ENCODE measurements at regions not wholly inside any gene's neighbourhood (a gene's known extent, or its start where the extent isn't known, plus 50 kb on each side); places are given as distances from the start of the nearest gene placed in this dataset.

DNA sequence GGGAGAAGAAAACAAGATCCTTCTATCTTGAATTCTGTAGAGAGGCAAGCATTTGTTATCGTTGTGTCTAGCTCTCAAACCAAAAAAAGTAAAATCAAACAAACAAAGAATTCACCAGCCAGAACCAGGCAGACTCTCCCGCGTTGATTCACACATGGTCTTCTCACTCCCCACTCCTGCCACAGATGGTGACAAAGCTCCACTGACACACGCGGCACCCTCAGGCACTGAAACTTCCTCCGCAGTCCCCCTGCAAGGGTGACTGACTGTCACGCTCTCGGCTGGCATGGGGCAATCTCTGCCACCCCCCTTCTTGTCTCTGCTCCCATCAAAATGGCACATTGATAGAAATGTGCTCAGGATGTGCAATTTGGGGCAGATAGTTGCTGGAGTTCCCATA lies 304.9 kb downstream of the DHX15 start:
- no peak for FAIRE-seq

DNA sequence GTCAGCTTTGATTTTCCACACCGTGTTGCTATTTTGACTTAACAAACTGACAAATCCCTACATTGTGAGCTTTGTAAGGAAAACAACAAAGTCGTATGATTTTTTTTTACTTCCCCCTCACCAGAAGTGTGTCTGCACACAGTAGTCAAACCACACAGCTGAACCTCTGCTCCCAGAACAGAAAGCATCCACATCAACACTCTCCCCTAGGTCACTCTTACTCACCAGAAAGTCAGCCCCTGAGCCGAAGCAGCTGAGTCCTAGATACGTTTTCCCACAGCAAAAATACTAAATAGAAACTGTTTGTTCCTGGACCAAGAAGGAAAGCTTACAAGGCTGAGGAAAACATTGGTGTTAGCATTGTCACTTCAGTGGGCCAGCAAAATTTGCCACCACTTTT lies 305.7 kb downstream of the DHX15 start:
- no peak for FAIRE-seq

DNA sequence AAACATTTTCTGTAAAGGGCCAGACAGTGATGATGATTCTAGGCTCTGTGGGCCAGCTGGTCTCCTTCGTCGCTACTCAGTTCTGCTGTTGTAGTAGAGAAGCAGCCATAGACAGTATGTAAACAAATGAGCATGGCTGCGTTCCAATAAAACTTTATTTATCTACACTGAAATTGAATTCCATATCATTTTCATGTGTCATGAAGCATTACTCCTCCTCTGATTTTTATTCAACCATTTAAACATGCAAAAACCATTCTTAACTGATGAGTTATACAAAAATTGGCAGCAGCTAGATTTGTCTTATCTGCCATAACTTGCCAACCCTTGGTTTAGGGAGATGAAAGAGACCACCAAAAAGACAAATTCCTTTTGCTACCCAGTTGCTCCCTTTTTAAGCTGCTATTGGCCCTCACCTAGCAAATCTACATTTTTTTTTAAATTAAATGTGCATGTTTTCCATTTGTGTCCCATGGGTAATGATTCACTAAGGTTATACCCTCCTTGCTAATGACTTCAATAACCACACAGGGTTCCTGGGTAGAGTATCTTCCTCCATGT lies 309.9 kb downstream of the DHX15 start:
- no peak for FAIRE-seq

GRCh38 chr4:24273136-24273535 lies 311.2 kb downstream of the DHX15 start:
- FAIRE-seq: no peak

- no peak for FAIRE-seq
Observed at GRCh38 chr4:24266951-24267722, 317.2 kb downstream of the DHX15 start.

DNA sequence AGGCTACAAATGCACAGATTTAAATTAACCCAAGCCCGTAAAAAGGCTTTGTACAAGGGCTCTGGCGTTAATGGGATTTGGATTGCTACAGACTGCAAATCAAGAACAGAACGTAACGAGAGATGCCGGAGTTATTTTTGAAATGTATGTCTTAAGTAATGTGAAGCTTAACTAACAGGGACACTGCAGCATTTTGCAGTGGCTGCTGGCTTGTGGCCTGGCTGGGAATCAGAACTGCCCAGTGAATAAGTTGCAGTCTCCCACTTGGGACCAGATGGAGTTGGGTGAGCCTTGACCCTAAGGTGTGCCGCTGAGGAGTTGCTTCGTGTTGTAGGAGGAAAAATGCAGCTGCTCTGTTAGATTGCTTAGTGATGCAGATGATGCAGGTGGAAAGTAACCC lies 318.4 kb downstream of the DHX15 start:
- no peak for FAIRE-seq

DNA sequence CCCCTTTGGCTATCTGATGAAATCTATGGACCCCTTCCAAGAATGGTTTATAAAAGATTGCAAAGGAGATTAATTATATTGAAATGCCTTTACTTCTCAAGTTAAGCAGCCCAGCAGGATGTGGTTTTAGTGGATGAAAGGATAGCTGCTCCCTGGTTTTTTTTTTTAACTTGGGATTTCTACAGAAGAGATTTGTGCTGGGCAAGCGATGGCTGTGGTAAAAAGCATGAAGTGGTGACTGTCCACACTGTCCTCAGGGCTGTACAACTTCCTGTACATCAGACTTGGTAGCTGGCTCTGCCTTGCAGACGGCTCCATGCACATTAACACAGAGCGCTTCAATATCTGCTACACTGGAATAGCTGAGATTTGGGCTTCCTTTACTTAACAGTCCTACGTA lies 321.7 kb downstream of the DHX15 start:
- no peak for FAIRE-seq

- no peak for FAIRE-seq
Observed at GRCh38 chr4:24262084-24262483, 322.3 kb downstream of the DHX15 start.

DNA sequence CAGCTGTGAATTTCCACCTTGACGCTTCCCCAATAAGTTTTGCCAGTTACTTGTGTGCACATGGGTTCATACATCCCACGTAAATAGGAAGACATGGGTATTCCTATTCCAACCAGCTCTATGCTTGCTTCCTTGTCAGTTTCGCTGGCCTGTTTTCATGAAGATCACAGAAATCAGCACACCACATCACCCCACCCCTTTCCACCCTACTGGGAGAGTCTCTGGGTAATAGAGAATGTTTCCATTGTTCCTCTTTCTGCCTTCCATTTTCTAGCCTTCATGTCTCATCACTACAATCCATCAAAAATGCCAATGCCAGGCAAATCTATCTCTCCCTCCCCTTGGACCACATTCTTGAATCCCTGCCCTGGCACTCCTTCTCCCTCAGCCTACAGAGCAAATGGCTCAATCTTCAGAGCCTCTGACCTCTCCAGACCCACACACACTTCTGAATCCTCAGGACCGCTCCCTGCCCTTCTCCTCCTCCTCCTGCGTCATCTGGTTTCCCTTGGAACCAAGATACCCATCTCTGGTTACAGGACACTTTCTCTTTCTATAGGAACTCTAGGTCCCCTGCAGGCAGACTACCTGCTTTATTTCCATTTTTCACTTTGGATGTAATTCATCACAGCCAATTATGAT lies 323.3 kb downstream of the DHX15 start:
- no peak for FAIRE-seq

DNA sequence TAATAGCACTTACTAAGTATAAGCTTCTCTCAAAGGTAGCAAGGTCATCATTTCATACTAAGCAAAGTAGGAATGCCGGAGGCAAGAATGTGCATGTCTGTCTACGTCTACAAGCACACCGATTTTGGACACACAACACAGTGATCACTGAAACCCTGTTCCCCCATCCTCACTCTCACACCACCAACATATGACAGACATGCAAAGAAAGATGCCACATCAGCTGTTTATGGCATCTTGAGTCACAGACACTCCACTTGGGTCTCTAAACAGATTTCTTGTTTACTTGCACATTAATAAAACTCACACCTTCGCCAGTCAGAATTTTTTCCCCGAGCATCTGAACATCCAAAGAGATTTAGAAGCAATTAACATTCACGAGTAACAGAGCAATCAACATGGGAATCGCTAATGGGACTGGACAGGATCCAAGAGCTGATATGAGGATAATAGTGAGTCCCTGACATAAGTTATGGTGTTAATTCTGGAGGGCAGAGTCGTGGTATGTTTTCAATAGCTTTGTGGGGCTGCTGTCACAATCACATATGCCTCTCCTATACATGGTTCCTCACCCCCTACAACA lies 324.1 kb downstream of the DHX15 start:
- no peak for FAIRE-seq

- no peak for FAIRE-seq
Observed at GRCh38 chr4:24256547-24256946, 327.8 kb downstream of the DHX15 start.

DNA sequence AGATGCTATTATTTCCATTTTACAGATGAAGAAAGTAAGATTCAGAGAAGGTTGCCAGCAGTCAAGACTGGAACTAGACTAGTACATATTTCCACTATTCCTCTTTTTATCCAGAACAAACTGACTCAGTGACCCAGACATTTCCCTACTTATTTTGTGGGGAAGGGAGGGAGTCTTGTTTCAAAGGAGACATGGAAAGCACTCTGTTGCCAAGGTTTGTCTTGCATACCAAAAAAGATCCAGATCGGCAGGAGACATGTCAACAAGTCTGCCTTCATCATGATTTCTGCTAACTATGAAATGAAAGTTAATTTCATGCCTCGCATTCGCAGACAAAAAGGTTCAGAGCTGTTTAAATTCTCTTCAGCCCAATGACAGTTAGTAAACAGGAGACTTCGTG lies 328.3 kb downstream of the DHX15 start:
- no peak for FAIRE-seq

DNA sequence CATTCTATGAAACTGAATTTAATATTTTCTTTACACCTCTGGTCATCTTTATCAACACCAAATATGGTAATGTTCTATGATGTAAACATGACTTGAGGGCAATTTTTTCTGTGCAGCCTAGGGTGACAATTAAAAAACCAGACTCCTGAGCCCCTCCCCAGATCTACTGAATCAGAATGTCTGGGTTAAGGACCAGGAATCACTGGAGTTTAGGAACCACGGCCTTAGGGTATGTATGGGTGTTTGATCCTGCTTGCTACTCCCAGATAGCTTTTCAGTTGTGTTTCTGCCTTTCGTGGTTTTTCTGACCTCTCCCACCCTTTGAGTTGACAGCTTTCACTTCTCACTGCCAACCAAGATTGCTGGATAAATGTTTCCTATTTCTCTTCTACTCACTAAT lies 332.2 kb downstream of the DHX15 start:
- no peak for FAIRE-seq

GRCh38 chr4:24251589-24251988 lies 332.8 kb downstream of the DHX15 start:
- no peak for FAIRE-seq

GRCh38 chr4:24249972-24250371 lies 334.4 kb downstream of the DHX15 start:
- no peak for FAIRE-seq

DNA sequence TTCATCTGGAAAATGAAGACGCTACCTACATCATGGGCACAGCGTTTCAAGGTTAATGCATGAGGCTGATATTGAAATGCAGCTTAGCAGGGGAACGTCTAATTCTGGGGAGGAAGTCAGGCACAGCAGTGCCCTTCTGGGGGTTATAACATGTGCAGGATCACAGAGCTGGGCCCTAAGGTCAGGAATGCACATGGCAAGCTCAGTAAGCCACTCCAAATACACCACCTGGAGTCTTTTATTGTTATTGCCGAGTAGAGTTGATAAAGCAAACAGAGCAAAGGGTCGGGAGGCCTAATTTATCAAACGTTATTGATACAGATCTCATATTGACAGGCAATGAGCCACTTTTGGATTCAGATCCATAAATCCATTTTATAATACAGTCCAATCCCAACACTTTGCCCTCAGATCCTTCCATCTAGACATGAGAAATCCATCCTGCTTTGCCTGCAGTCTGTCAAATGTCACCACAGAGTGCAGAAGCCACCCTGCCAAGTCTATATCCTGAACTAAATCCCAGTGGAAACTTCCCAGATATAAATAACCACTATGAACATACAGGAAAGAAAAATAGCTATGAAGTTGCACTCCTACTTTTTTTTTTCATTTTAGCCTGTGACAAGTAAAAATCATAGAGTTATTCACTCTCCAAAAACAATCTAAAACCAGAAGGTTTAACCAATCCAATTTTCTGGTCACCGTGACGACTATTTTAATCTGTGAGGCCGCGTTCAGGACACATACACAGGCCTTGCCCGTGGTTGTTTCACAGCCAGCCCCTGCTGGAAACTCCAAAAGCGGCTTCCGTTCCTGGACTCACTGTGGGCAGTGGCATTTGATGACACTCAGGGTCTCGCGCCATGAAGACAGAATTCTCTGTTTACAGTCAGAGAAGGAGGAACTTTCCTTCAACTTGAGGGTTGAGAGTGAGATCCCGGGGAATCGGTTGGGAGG lies 335.4 kb downstream of the DHX15 start:
- no peak for FAIRE-seq

DNA sequence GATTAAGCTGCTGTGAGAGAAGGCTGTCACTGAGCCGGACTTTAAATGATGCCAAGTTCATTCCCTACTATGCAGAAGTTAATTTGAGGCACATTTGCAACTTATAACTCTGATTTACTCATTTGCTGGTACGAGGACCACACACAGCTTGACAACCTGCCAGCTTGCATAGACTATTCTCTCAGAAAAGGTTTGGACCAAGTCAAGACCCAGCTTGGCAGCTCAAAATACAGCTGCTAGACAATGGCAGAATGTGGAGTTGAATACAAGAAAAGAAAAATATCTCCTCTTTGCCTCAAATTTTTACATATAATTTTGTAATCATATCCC lies 338.9 kb downstream of the DHX15 start:
- FAIRE-seq: no peak

- FAIRE-seq: no peak
Observed at GRCh38 chr4:24244663-24245490, 339.5 kb downstream of the DHX15 start.

- no peak for FAIRE-seq
Observed at GRCh38 chr4:24243641-24244040, 340.7 kb downstream of the DHX15 start.

DNA sequence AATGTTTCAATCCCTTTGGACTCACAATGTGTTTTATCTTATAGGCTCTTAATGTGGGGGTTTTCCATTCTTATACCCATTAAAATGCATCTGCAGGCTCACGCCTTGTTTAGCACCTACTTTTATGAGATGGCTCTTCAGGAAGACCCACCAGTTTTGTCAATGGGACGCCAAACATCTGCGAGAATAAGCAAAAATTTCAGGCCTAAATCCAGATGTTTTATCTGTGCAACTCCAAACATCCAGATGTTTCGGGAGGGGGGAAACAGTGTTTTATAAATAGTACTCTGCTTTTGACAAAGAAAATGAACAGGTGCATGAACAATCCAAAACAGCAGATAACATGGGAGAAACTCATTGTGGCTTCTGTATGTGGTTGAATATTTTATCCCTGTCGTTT lies 342.8 kb downstream of the DHX15 start:
- no peak for FAIRE-seq

DNA sequence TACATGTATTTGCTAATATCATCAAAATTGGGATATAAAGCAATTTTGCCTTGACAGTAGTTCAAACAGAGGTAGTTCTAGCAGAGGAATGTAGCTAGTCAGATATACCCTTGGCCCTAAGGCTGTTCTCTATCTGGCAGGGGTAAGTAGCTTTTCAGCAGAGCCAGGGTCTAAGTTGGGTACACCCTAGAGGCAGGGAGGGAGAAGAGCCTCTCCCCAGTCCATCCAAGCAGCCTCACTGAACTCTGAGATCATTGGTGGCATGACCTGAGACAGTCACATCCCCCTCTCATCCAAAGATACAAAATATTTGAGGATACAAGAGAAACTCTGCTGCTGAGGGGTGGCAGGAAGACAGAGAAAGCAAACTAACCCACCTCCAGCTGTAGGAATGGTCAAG lies 343.7 kb downstream of the DHX15 start:
- FAIRE-seq: no peak

DNA sequence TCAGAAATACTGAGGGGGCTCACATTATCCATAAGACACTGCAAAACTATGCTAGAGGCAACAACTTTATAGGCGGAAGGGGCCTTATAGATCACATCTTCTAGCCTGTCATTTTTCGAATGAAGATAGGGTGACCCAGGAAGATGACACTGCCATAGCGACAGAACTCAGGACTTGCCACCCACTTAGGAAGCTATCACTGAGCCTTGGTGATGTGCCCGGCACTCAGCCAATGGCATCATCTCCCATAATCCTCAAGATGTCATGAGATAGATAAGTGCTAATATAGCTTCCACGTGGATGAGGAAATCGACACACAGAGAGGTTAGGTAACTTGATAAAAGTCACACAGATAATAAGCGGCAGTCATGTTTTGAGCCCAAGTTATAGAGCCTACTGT lies 346.6 kb downstream of the DHX15 start:
- no peak for FAIRE-seq

Measured in TTC549 (cell line).